ENCODE measurements at regions not wholly inside any gene's neighbourhood (a gene's known extent, or its start where the extent isn't known, plus 50 kb on each side); places are given as distances from the start of the nearest gene placed in this dataset.
A peak's percentile ranks its signal among the peaks of the same experiment; 100 is the strongest.

- H3K27me3 ChIP-seq (ENCODE audit: control insufficient read depth, insufficient read depth, low read length): peaks cover 62% of the 10 kb centered on the region
- no peaks in the 10 kb centered on the region for H3K9me3 ChIP-seq (replicated peaks; ENCODE audit: low read length)
- H3K4me3 ChIP-seq (ENCODE audit: low read length): peak overlapping the region; percentile 40
- no peak overlapping the region for H3K9ac ChIP-seq (ENCODE audit: low read depth, low read length)
- H3K4me2 ChIP-seq (ENCODE audit: low read length): peak overlapping the region; percentile 70
- H3K36me3 ChIP-seq (ENCODE audit: insufficient read depth, low read length): no peaks in the 10 kb centered on the region
- H3K4me1 ChIP-seq (ENCODE audit: control insufficient read depth, insufficient read depth, low read length): peaks cover 15% of the 10 kb centered on the region
These were observed 502.1 kb downstream of the MN1 start for GRCh38 chr22:27299181-27300085.

DNA sequence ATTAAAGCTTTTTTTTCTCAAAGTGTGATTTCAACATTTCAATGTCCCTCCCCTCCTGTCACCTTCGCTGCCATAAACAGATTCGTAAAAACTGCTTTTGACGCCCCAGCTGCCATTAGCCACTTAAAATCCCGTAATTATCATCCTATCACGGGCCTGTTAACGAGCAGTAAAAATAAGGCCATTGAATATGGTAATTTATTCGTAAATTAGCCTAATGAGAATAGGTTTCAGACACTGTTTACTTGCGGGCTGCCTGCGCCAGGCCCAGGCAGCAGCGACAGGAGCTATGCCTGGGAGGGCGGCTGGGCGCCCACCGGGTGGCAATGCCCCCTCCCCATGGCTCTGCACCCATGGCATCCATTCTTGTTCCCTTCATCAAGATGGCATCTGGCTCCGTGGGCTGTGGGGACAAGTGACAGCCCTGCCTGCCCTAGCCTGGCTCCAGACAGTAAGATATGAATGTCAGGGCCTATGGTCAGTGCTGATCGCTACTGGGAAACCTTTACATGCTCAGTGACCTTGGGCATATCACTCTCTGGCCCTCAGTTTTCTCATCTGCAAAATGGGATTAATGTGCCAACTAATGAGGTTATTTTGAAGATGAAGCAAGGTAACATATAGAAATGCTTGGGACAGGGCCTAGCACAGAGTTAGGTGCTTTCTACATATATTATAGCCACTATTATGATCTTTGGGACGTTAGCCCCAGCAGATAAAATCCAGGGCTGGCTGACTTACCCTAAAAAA, 500.8 kb downstream of the MN1 start:
- no peaks in the 10 kb centered on the region for H3K36me3 ChIP-seq (ENCODE audit: insufficient read depth, low read length)
- peaks cover 15% of the 10 kb centered on the region for H3K4me1 ChIP-seq (ENCODE audit: control insufficient read depth, insufficient read depth, low read length)
- no peaks in the 10 kb centered on the region for H3K9me3 ChIP-seq (replicated peaks; ENCODE audit: low read length)
- no peak overlapping the region for H3K9ac ChIP-seq (ENCODE audit: low read depth, low read length)
- H3K4me3 ChIP-seq (ENCODE audit: low read length): no peak overlapping the region
- H3K27me3 ChIP-seq (ENCODE audit: control insufficient read depth, insufficient read depth, low read length): peaks cover 59% of the 10 kb centered on the region
- no peak overlapping the region for H3K4me2 ChIP-seq (ENCODE audit: low read length)

- Histone ChIP-seq H3K4me1 (ENCODE audit: control insufficient read depth, insufficient read depth, low read length) (peaks cover 15% of the 10 kb centered on the region), H3K36me3 (ENCODE audit: insufficient read depth, low read length) (no peaks in the 10 kb centered on the region), H3K4me3 (ENCODE audit: low read length) (no peak overlapping the region), H3K9me3 (replicated peaks; ENCODE audit: low read length) (no peaks in the 10 kb centered on the region), H3K9ac (ENCODE audit: low read depth, low read length) (no peak overlapping the region), H3K27me3 (ENCODE audit: control insufficient read depth, insufficient read depth, low read length) (peaks cover 51% of the 10 kb centered on the region), H3K4me2 (ENCODE audit: low read length) (no peak overlapping the region)
These were observed 499.1 kb downstream of the MN1 start for GRCh38 chr22:27302501-27302900.

- Histone ChIP-seq H3K9me3 (replicated peaks; ENCODE audit: low read length) (no peaks in the 10 kb centered on the region), H3K9ac (ENCODE audit: low read depth, low read length) (no peak overlapping the region), H3K27me3 (ENCODE audit: control insufficient read depth, insufficient read depth, low read length) (peaks cover 45% of the 10 kb centered on the region), H3K4me3 (ENCODE audit: low read length) (no peak overlapping the region), H3K4me2 (ENCODE audit: low read length) (no peak overlapping the region), H3K4me1 (ENCODE audit: control insufficient read depth, insufficient read depth, low read length) (peaks cover 9% of the 10 kb centered on the region), H3K36me3 (ENCODE audit: insufficient read depth, low read length) (no peaks in the 10 kb centered on the region)
These were observed 497.8 kb downstream of the MN1 start for GRCh38 chr22:27303718-27304117.

- H3K4me1 ChIP-seq (ENCODE audit: control insufficient read depth, insufficient read depth, low read length): no peaks in the 10 kb centered on the region
- H3K36me3 ChIP-seq (ENCODE audit: insufficient read depth, low read length): no peaks in the 10 kb centered on the region
- no peak overlapping the region for H3K4me3 ChIP-seq (ENCODE audit: low read length)
- H3K27me3 ChIP-seq (ENCODE audit: control insufficient read depth, insufficient read depth, low read length): peaks cover 51% of the 10 kb centered on the region
- no peak overlapping the region for H3K9ac ChIP-seq (ENCODE audit: low read depth, low read length)
- no peaks in the 10 kb centered on the region for H3K9me3 ChIP-seq (replicated peaks; ENCODE audit: low read length)
- H3K4me2 ChIP-seq (ENCODE audit: low read length): no peak overlapping the region
These were observed 494.8 kb downstream of the MN1 start for GRCh38 chr22:27306771-27307170.

DNA sequence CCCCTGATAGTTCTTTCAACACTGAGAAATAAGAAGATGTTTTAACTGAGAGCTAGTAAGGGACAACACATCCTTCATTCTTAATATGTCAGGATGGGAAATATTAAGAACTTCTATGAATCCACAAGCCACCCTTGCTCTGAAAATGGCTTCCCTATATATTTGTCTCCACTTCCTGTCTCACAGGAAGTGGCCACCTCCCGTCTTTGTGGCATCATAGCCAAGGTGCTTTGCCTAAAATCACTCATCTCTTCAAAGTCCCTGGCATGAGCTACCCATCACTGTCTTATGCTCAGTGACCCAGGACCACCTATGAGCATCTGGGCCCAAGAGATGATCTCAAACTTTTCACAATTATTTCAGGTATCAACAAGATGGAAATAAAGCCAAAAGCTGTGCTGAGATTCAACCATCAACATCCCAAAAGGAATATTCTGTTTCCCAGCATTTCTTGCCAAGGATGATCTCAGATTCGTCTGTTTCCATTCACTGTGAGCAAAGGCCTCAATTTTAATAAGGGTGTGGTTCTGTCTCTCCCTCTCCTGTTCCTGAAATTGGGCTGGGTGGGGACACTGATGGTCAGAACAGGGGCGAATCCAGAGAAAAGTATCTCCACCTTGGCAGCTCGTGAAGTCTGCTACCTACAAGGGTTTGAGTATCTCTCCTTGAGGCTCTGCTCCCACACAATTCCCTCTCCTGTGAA, 493.9 kb downstream of the MN1 start:
- H3K9me3 ChIP-seq (replicated peaks; ENCODE audit: low read length): no peaks in the 10 kb centered on the region
- H3K36me3 ChIP-seq (ENCODE audit: insufficient read depth, low read length): no peaks in the 10 kb centered on the region
- no peak overlapping the region for H3K4me3 ChIP-seq (ENCODE audit: low read length)
- no peak overlapping the region for H3K9ac ChIP-seq (ENCODE audit: low read depth, low read length)
- H3K27me3 ChIP-seq (ENCODE audit: control insufficient read depth, insufficient read depth, low read length): peaks cover 46% of the 10 kb centered on the region
- no peak overlapping the region for H3K4me2 ChIP-seq (ENCODE audit: low read length)
- H3K4me1 ChIP-seq (ENCODE audit: control insufficient read depth, insufficient read depth, low read length): no peaks in the 10 kb centered on the region

- H3K9me3 ChIP-seq (replicated peaks; ENCODE audit: low read length): no peaks in the 10 kb centered on the region
- H3K4me1 ChIP-seq (ENCODE audit: control insufficient read depth, insufficient read depth, low read length): no peaks in the 10 kb centered on the region
- no peaks in the 10 kb centered on the region for H3K36me3 ChIP-seq (ENCODE audit: insufficient read depth, low read length)
- H3K4me2 ChIP-seq (ENCODE audit: low read length): no peak overlapping the region
- H3K9ac ChIP-seq (ENCODE audit: low read depth, low read length): no peak overlapping the region
- peaks cover 45% of the 10 kb centered on the region for H3K27me3 ChIP-seq (ENCODE audit: control insufficient read depth, insufficient read depth, low read length)
- no peak overlapping the region for H3K4me3 ChIP-seq (ENCODE audit: low read length)
These were observed 493.0 kb downstream of the MN1 start for GRCh38 chr22:27308513-27308912.

GRCh38 chr22:27309697-27310096, 491.9 kb downstream of the MN1 start:
- Histone ChIP-seq H3K27me3 (ENCODE audit: control insufficient read depth, insufficient read depth, low read length) (peaks cover 33% of the 10 kb centered on the region), H3K4me3 (ENCODE audit: low read length) (no peak overlapping the region), H3K4me1 (ENCODE audit: control insufficient read depth, insufficient read depth, low read length) (no peaks in the 10 kb centered on the region), H3K4me2 (ENCODE audit: low read length) (no peak overlapping the region), H3K9me3 (replicated peaks; ENCODE audit: low read length) (no peaks in the 10 kb centered on the region), H3K36me3 (ENCODE audit: insufficient read depth, low read length) (no peaks in the 10 kb centered on the region), H3K9ac (ENCODE audit: low read depth, low read length) (no peak overlapping the region)

DNA sequence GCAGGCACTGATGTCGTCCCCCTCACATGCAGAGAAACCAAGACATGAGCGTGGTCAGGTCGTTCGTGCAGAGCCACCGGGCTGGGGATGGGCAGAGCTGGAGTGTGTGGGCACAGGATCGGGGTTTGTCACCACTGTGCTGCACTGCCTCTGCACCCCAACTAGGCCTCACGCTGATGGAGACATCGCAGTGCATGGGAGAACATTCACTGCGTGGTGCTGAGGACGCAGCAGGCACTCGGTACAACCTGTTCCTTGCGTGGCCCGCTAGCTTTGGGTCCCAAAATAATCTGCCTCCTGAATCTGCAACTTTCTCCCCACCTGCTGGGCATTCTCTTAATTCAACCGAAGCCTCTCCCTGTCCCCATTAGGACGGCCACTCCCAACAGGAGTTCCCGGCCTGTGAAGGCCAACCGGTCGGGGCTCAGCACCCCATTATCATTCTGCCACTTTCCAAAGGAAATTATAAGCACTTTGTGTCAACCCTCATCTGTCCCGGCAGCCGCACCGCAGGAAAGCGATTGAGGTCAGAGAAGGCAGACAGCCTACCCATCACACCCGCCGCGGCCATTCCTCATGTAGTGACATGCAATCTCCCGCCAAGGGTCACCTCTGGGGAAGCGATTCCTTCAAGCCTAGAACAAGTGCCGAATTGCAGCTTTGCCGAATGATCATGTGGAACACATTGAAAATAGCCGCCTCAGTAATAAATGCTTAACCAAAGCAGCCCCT, 490.4 kb downstream of the MN1 start:
- H3K27me3 ChIP-seq (ENCODE audit: control insufficient read depth, insufficient read depth, low read length): peaks cover 32% of the 10 kb centered on the region

DNA sequence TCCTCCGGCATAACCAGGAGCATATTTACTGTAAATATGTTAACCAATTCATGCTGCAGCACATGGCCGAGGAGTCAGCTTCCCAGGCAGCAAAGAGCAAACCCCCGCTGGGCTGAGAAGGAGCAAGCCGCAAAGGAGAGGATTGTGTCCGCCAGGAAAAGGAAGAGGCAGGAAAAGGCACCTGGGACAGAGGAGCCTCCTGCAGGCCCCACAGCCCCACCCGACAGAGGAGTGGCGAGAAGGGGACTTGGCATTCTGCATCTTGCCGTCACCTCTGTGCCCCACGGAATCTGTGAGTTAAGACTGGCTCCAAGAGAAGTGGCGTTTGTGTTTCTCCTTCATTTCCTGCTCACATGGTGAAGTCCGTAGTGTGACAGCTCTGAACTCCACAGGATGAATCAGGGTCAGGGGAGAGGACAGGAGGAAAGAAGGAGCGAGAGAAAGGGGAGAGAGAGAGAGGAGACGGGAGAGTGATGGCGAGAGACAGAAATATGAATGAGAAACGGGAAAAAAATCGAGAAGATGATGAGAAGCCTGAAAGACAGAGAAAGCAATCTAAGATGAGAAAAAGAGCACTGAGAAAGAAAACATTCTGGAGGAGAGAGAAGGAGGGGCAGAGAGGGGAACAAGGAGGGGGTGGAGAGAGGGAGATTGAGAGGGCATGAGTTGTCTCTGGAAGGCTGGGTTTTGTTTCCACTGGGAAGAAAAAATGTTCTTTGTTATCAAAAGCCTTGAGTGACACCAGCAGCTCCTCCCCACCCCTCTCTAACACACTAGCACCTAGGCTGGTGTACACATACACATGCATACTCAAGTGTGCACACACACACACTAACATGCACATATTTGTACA, 489.6 kb downstream of the MN1 start:
- no peaks in the 10 kb centered on the region for H3K36me3 ChIP-seq (ENCODE audit: insufficient read depth, low read length)
- H3K9ac ChIP-seq (ENCODE audit: low read depth, low read length): no peak overlapping the region
- H3K9me3 ChIP-seq (replicated peaks; ENCODE audit: low read length): no peaks in the 10 kb centered on the region
- H3K4me1 ChIP-seq (ENCODE audit: control insufficient read depth, insufficient read depth, low read length): no peaks in the 10 kb centered on the region
- H3K4me3 ChIP-seq (ENCODE audit: low read length): no peak overlapping the region
- H3K4me2 ChIP-seq (ENCODE audit: low read length): no peak overlapping the region
- H3K27me3 ChIP-seq (ENCODE audit: control insufficient read depth, insufficient read depth, low read length): peaks cover 31% of the 10 kb centered on the region

More for the DNA sequence above, 490.4 kb downstream of the MN1 start:
- Histone ChIP-seq H3K4me2 (ENCODE audit: low read length) (no peak overlapping the region), H3K4me3 (ENCODE audit: low read length) (no peak overlapping the region), H3K9me3 (replicated peaks; ENCODE audit: low read length) (no peaks in the 10 kb centered on the region), H3K9ac (ENCODE audit: low read depth, low read length) (no peak overlapping the region), H3K4me1 (ENCODE audit: control insufficient read depth, insufficient read depth, low read length) (no peaks in the 10 kb centered on the region), H3K36me3 (ENCODE audit: insufficient read depth, low read length) (no peaks in the 10 kb centered on the region)

All from skeletal muscle satellite cell (primary cell).